Vagina (tissue), 2 donors: ENCODE measurements at regions not wholly inside any gene's neighbourhood (a gene's known extent, or its start where the extent isn't known, plus 50 kb on each side); places are given as distances from the start of the nearest gene placed in this dataset.

Experiments
- POLR2A ChIP-seq, 2 donors: fragments of 450-650 bp; IDR thresholded peaks; one replicate each; pipeline ENCODE4 v1.6.1; 2017; ENCODE audit warnings: antibody characterized with exemption in 2 of 2, mild to moderate bottlenecking in 2 of 2, moderate library complexity in 2 of 2
- POLR2AphosphoS5 ChIP-seq, 2 donors: sonication (generic); formaldehyde crosslinking; IDR thresholded peaks; one replicate each; pipeline ENCODE4 v1.9.0; 2017; ENCODE audit warnings: antibody characterized with exemption in 2 of 2, mild to moderate bottlenecking in 2 of 2, low read depth in 1 of 2; ENCODE audit not compliant: insufficient read depth in 1 of 2
- TF ChIP-seq, protein P1 (sequence below), 3 experiments: fragments of 450-650 bp in 2 of 3; fragments of 200-600 bp in 1 of 3; sonication (generic) in 1 of 3; IDR thresholded peaks; one replicate each; pipeline ENCODE4 v1.5.1; 2017 to 2019; ENCODE audit warnings: antibody characterized with exemption in 3 of 3, mild to moderate bottlenecking in 2 of 3, moderate library complexity in 2 of 3

DNA sequence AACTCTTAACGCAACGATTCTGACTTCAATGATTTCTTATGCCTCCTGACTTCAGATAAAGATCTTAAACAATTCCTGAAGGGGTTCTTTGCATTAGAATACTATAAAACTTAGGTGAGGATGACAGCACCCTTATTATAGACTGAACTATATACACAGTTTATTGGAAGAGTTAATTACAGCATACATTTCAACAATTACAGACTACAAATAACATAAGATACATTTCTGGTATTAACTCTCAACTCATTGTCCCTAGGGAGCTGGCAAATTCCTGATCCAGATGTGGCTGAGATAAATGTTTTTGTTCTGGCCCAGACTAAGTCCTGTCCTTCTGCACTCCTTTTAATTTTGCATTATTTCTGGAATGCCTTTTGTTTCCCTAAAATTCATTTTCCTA, 155.5 kb upstream of the TMC3 start:
- TF ChIP-seq, protein P1, sequence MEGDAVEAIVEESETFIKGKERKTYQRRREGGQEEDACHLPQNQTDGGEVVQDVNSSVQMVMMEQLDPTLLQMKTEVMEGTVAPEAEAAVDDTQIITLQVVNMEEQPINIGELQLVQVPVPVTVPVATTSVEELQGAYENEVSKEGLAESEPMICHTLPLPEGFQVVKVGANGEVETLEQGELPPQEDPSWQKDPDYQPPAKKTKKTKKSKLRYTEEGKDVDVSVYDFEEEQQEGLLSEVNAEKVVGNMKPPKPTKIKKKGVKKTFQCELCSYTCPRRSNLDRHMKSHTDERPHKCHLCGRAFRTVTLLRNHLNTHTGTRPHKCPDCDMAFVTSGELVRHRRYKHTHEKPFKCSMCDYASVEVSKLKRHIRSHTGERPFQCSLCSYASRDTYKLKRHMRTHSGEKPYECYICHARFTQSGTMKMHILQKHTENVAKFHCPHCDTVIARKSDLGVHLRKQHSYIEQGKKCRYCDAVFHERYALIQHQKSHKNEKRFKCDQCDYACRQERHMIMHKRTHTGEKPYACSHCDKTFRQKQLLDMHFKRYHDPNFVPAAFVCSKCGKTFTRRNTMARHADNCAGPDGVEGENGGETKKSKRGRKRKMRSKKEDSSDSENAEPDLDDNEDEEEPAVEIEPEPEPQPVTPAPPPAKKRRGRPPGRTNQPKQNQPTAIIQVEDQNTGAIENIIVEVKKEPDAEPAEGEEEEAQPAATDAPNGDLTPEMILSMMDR (IDR thresholded peaks at IDR 0.05), result no peak
- no peak for TF ChIP-seq POLR2A (IDR thresholded peaks at IDR 0.05)
- no peak for TF ChIP-seq POLR2AphosphoS5 (IDR thresholded peaks at IDR 0.05; ENCODE audit: insufficient read depth in 1 of 2, low read depth in 1 of 2)
